ENCODE measurements at regions not wholly inside any gene's neighbourhood (a gene's known extent, or its start where the extent isn't known, plus 50 kb on each side); places are given as distances from the start of the nearest gene placed in this dataset.

- TF ChIP-seq FOXP2 (optimal IDR thresholded peaks at IDR 0.05; ENCODE audit: borderline replicate concordance, extremely low read depth, extremely low read length, insufficient read depth) (no peak), POLR2AphosphoS5 (IDR thresholded peaks at IDR 0.05; ENCODE audit: low read depth, low read length) (no peak), TAF1 (IDR thresholded peaks at IDR 0.05; ENCODE audit: borderline replicate concordance, insufficient read depth, low read length) (no peak), REST (IDR thresholded peaks at IDR 0.05; ENCODE audit: insufficient read depth in 1 of 2, low read depth in 2 of 2, low read length in 2 of 2) (no peak)
These were observed 63.1 kb downstream of the TSN start for GRCh38 chr2:121818546-121818945.

- TF ChIP-seq REST (IDR thresholded peaks at IDR 0.05; ENCODE audit: insufficient read depth in 1 of 2, low read depth in 2 of 2, low read length in 2 of 2) (no peak), POLR2AphosphoS5 (IDR thresholded peaks at IDR 0.05; ENCODE audit: low read depth, low read length) (no peak), TAF1 (IDR thresholded peaks at IDR 0.05; ENCODE audit: borderline replicate concordance, insufficient read depth, low read length) (no peak), FOXP2 (optimal IDR thresholded peaks at IDR 0.05; ENCODE audit: borderline replicate concordance, extremely low read depth, extremely low read length, insufficient read depth) (no peak), SIN3A (IDR thresholded peaks at IDR 0.05; ENCODE audit: borderline replicate concordance, insufficient read depth, low read length) (no peak)
These were observed 64.4 kb downstream of the TSN start for GRCh38 chr2:121819846-121820245.

GRCh38 chr2:121821476-121822158 lies 66.2 kb downstream of the TSN start:
- no peak for TF ChIP-seq TAF1 (IDR thresholded peaks at IDR 0.05; ENCODE audit: borderline replicate concordance, insufficient read depth, low read length)
- no peak for TF ChIP-seq POLR2AphosphoS5 (IDR thresholded peaks at IDR 0.05; ENCODE audit: low read depth, low read length)
- TF ChIP-seq SIN3A (IDR thresholded peaks at IDR 0.05; ENCODE audit: borderline replicate concordance, insufficient read depth, low read length), result no peak
- TF ChIP-seq FOXP2 (optimal IDR thresholded peaks at IDR 0.05; ENCODE audit: borderline replicate concordance, extremely low read depth, extremely low read length, insufficient read depth), result no peak
- no peak for TF ChIP-seq REST (IDR thresholded peaks at IDR 0.05; ENCODE audit: insufficient read depth in 1 of 2, low read depth in 2 of 2, low read length in 2 of 2)

GRCh38 chr2:121824264-121824663 lies 68.8 kb downstream of the TSN start:
- no peak for TF ChIP-seq REST (IDR thresholded peaks at IDR 0.05; ENCODE audit: insufficient read depth in 1 of 2, low read depth in 2 of 2, low read length in 2 of 2)
- TF ChIP-seq POLR2AphosphoS5 (IDR thresholded peaks at IDR 0.05; ENCODE audit: low read depth, low read length), result no peak
- TF ChIP-seq TAF1 (IDR thresholded peaks at IDR 0.05; ENCODE audit: borderline replicate concordance, insufficient read depth, low read length), result no peak
- TF ChIP-seq FOXP2 (optimal IDR thresholded peaks at IDR 0.05; ENCODE audit: borderline replicate concordance, extremely low read depth, extremely low read length, insufficient read depth), result no peak
- no peak for TF ChIP-seq SIN3A (IDR thresholded peaks at IDR 0.05; ENCODE audit: borderline replicate concordance, insufficient read depth, low read length)

Measured in PFSK-1 (cell line).